ENCODE measurements at regions not wholly inside any gene's neighbourhood (a gene's known extent, or its start where the extent isn't known, plus 50 kb on each side); places are given as distances from the start of the nearest gene placed in this dataset.

DNA sequence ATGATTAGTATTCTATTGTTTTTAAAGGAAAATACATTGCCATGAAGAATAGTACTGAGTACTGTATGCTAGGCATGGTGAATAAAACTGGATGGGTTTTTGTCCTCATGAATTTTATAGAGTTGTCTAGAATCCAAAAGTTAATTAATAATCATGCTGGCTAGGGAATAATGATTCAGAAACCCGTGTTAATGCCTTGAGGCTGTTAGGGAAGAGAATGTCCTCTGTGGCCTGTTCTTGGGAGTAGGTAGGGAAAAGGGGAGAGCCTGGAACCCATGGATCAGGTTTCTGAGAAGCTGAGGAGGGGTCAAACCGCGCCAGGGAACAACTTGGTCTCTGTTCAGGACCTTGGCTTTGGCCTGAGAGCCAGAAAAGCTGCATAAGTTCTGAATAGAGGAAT lies 1376.3 kb upstream of the SLC10A2 start:
- DNase-seq: no peak

GRCh38 chr13:104436555-104436954 lies 1370.3 kb upstream of the SLC10A2 start:
- no peak for DNase-seq

DNA sequence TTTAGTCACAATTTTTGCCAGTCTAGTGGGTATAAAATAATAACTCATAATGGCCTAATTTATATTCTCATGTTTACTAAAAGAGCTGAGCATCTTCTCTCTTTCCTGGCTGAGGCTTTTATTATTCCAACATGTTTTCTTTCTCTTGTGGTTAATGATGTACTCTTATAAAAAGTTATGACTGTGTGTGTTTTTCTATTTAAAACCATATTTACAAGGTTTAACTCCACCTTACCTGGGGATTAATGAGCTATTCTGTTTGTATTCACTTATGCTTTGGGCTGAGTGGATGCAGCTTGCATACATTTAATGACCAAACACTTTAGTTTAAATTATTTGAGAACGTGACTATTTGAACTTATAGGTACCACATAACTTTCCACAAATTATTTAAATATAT lies 1365.7 kb upstream of the SLC10A2 start:
- DNase-seq: no peak

DNA sequence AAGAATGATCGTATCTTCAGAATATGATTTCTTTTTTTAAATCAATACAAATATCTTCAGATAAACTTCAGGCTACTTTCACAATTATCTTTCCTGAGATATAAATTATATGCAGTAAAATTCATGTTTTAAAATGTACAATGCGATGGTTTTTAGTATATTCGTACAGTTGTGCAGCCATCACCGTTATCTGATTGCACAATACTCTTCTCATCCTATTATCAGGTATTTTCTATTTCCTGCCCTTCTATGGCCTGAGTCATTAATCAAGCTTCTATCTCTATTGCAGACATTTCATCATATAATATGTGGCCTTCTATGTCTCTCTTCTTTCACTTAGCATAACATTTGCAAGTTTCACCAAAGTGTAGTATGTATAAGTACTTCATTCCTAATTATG lies 1360.2 kb upstream of the SLC10A2 start:
- DNase-seq: no peak

DNA sequence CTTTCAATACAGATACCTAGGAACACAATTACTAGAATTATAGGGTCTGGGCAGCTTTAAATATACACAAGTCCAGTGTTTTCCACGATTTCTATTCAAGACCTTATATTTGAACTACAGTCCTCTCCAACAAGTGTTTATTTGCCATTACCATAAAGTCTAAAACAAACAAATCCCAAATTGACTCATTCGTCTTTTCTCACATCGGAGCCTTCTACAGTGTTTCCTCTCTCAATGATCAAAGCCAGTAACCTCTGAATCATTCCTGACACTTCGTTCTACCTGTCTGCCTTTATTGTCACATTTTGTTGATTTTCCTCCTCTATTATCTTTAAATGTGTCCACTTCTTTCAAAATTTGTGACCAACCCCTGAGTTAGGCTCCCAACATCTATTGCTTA lies 1356.5 kb upstream of the SLC10A2 start:
- peak; percentile 89 for DNase-seq

DNA sequence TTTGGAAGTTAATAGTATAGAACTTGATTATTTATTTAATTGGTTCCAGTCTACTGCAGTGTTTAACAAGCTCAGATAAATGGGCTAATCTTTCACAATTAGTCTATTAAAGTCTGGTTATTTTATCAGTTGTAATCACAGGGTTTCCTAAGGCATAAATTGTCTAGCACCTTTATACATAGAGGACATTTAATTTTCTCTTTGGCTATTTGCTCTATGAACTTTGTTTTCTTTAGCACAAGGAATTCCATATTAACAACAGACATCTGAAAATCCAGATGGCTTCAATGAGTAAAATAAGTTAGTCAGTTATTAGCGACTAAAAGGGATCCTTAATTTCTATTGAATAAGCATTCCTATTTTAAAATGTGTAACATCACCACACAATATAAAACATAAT lies 1350.8 kb upstream of the SLC10A2 start:
- DNase-seq: no peak

DNA sequence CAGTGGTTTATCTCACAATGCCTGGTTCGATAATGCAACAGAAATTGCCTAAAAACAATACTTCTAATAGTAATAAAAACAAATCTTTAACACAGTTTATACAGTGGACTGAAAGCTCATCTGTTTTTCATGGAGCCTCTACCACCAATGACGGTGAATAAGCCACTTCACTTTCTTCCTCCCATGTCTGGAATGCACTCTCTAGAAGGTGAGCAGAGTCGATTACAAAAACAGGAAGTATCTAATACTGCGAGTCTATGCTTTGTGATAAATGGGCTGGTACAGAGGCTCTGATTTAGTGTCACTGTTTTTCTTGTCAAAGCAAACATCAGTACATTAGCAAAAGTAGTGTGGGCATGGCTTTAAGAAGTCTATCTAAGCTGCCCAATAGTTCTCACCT lies 1348.6 kb upstream of the SLC10A2 start:
- peak; percentile 47 for DNase-seq

GRCh38 chr13:104414181-104414580 lies 1348.0 kb upstream of the SLC10A2 start:
- no peak for DNase-seq

DNA sequence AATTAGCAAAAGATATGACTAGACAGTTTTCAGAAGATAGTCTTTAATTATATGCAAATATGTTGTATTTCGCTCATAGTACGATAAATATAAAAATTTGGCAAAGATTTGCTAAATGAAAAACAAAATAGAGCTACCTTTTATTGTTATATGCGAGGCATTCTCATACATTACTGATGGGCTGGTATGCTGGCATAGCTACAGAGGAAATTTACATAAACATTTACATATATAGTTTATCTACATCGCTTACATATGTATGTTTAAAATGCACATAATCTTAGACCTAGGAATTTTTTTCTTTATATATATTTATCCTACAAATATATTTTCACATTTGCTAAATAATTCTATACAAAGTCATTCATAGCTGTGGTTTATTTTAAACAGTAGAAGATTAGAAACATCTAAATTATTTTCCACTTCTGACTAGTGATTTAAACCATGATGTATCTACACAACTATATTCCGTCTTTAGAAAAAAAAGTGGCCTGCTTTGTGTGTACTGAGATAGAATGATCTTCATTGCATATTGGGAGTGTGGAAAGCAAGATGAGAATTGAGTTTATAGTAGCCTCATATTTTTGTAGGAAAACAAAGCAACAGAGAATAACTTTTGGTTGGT lies 1345.0 kb upstream of the SLC10A2 start:
- no peak for DNase-seq

DNA sequence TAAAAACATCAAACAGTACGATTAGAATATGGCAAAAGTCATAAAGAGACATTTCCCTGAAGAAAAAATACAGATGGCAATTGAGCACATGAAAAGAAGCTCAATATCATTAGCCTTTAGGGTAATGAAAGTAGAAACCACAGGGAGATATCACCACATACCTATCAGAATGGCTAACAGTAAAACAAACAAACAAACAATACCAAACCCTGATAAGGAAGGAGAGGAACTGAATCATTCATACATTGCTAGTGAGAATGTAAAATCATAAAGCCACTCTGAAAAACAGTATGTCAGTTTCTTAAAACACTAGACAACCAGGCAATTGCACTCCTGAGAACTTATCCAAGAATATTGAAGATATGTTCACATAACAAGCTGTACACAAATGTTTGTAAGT lies 1342.5 kb upstream of the SLC10A2 start:
- DNase-seq: no peak

GRCh38 chr13:104404325-104404724 lies 1338.1 kb upstream of the SLC10A2 start:
- no peak for DNase-seq

GRCh38 chr13:104389691-104390090 lies 1323.5 kb upstream of the SLC10A2 start:
- no peak for DNase-seq

DNA sequence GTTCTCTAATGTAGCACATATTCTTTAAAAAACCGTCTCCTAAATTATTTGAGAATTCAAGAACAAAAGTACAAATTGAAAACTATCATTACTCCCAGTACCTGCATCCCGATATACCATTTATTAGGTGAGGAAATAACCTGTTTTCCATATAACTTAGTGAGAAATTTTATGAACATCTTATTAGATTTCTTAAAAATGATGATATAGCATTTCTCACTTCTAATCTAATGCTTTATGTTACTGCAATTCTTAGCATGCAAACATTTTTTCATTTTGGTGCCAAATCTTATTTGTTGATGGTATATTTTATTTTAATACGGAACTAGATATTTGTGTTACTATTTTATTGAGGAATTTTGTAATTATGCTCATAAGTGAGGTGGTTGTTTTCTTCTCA lies 1321.3 kb upstream of the SLC10A2 start:
- no peak for DNase-seq

DNA sequence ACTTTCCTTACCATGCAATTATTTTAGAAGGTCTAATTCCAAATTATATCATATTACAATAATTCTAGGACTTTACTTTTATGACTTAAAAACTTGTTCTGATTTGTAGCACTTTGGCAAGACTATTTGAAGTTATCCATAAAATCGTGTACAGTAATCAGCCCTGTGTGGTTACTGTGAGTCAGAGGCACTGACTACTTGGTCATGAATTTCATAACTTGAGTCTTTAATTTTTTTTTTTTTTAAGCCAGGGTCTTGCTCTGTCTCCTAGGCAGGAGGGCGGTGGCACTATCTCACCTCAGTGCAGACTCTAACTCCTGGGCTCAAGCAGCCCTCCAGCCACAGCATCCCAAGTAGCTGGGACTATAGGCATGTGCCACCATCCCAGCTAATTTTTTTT lies 1319.2 kb upstream of the SLC10A2 start:
- DNase-seq: no peak

GRCh38 chr13:104382951-104383350 lies 1316.7 kb upstream of the SLC10A2 start:
- no peak for DNase-seq

DNA sequence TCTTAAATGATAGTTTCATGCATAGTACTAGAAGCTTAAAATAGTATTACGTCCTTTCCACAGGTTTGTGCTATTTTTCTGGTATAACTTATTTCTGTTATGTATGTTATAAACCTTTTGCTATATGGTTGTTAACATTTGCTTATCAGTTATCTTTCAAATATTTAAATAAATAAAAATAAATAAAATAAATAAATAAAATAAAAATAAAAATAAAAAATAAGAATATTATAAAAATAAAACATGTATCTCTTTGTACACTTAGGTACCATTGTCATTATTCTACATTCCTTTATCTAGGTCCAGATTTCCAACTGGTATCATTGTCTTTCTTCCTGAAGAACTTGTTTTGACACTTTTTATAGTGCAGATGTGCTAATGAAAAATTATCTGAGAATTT lies 1310.4 kb upstream of the SLC10A2 start:
- DNase-seq: no peak

DNA sequence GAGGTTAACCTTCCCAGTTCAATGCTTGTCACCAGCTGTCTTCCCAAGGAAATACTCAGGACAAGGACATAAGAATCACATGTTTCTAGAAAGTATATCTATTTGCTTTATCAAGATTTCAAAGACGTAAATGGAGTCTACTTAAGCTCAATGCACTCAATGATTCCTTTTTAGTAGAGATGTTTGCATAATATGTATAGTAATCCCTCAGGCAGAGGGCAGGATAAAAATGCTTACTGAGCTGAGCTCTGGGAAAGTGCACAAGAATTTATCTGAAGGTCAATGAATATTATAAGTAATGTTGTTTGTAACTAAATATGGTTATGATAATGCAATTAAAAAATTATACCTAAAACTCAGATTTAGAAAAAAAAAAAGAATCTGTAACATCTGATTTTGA lies 1309.4 kb upstream of the SLC10A2 start:
- DNase-seq: no peak

DNA sequence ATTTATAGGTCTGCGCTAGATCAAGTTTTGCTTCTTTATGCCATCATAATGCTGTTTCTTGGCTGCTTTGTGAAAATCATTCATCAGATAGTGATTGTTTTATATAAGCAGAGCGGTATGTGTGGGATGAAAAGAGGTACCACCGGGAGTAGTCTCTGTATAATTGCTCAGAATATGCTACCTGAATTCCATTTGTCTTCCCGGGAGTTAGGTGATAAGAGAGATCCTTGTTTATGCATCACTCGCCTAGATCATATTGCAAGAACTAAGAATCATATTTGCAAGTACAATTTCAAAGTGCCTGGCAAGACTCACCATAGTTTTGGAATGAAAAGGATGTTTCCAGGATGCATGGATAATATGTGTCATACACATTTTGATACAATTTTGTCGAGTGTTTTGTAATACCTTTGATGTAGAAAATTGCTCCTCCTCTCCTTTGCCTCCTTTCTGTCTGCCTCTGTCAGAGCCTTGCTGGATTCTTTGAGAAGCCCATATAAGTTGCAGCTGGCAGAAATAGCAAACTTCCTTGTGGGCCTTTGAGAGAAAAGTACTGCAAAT lies 1306.0 kb upstream of the SLC10A2 start:
- DNase-seq: no peak

GRCh38 chr13:104365430-104365829 lies 1299.2 kb upstream of the SLC10A2 start:
- DNase-seq: no peak

DNA sequence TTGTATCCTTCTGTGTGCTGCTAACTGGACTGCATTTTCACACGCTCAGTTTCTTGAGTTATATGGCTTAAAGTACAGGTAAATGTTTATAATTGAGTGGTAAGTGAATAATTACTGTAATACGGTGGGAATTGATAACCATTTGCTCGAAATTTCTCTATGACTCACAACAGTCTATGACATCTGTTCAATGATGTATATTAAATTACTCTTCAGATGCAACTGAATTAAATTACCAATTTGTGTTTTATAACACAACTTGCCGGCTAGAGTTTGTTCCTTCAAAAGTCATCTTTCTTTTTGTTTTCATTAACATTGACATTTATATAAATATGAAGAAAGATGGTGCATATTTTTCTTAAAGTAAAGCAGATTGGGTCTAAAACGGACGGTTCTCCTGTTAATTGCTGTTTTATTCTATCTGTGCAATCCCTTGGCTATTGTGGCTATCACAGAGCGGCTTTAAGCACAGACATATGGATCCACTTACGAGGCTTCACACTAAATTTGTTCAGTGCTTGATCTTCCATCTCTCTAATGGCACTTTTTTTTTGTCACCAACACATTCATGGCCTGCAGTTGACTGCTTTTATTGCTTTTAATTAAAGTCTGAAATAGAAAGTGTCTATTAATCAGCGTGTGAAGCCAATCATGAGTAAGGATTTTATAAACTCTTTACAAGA lies 1291.6 kb upstream of the SLC10A2 start:
- no peak for DNase-seq

- no peak for DNase-seq
Measured at GRCh38 chr13:104357174-104357573, 1291.0 kb upstream of the SLC10A2 start.

DNA sequence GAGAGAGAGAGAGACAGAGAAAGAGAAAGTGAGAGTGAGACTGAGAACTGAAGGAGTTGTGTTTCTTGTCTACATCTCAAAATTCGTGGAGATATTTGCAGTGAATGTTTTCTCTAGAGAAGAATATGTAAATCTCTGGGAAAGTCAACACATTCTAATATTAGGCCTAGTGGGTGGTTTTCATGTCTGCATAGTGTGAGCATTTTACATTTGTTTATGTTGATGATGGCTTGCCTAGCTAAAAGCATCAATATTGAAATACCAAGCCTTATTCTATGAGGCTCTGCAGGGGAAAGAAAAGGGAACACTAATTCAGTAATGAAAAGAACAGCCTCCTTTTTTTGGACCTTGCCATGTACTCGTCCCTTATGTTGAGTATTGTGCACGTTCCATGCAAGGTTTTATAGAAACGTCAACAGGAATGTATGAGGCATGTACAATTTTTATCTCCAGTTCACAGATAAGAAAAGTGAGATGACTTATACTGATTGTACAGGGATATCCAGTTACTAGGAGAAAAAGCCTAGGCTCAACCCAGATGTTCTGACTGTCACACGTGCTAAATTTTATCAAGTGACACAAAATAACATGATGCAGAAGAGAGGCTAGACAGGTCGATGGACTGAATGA lies 1288.9 kb upstream of the SLC10A2 start:
- no peak for DNase-seq

- DNase-seq: no peak
Measured at GRCh38 chr13:104327211-104327610, 1261.0 kb upstream of the SLC10A2 start.

DNA sequence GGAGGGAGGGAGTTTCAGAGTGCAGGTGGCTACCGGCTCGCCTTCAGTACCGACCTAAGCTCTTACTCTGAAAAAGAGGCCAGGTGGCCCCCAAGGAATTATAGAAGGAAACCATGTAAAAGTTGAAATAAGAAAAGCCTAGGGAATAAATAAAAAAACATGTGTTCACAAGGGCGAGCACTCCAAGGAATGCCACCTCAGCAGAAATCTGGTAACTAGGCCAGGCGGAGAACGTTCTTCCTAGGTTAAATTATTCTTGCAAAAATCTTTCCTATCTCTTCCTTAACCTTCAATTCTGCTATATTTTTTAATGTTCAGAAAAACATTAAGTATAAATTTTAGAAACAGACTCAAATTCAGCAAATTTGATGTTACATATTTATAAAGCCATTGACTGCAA lies 1260.3 kb upstream of the SLC10A2 start:
- no peak for DNase-seq

Data from DMS153 (cell line).